DND-41 (cell line): ENCODE measurements at regions not wholly inside any gene's neighbourhood (a gene's known extent, or its start where the extent isn't known, plus 50 kb on each side); places are given as distances from the start of the nearest gene placed in this dataset.

Experiments
- ATAC-seq: fragments of 200-7000 bp; cut with Tn5 transposase; 3 replicates; pipeline ENCODE4 v1.9.1; 2021; ENCODE audit warnings: low read depth; ENCODE audit not compliant: insufficient read depth
- DNase-seq: peaks from one replicate; pipeline ENCODE4 v3.0.0-alpha.2; 2020
- H2AFZ ChIP-seq: 2 replicates; pipeline ENCODE4 v1.6.0; 2012; ENCODE audit warnings: low read depth, low read length
- H3K27ac ChIP-seq: 2 replicates; pipeline ENCODE4 v1.5.1; 2012; ENCODE audit warnings: low read length, inconsistent platforms
- H3K27me3 ChIP-seq: fragments of 200-600 bp; sonication (generic); 2 replicates; pipeline ENCODE4 v1.6.0; 2012; ENCODE audit warnings: low read length, mild to moderate bottlenecking, inconsistent platforms; ENCODE audit not compliant: insufficient read depth, poor library complexity
- H3K36me3 ChIP-seq: 2 replicates; pipeline ENCODE4 v1.5.1; 2012; ENCODE audit warnings: low read length, inconsistent platforms; ENCODE audit not compliant: insufficient read depth
- H3K4me1 ChIP-seq: 2 replicates; pipeline ENCODE4 v1.5.1; 2012; ENCODE audit warnings: mild to moderate bottlenecking, low read length; ENCODE audit not compliant: insufficient read depth
- H3K4me2 ChIP-seq: 2 replicates; pipeline ENCODE4 v1.6.0; 2012; ENCODE audit warnings: mild to moderate bottlenecking, moderate library complexity, low read length, inconsistent platforms; ENCODE audit not compliant: insufficient read depth
- H3K4me3 ChIP-seq, 2 experiments: fragments of 200-600 bp in 1 of 2; shearing (Covaris generic) in 1 of 2; 2 replicates each; pipeline ENCODE4 v1.5.1; 2012 to 2016; ENCODE audit warnings: inconsistent platforms in 2 of 2, low read length in 2 of 2, mild to moderate bottlenecking in 2 of 2, low read depth in 1 of 2, moderate library complexity in 1 of 2
- H3K79me2 ChIP-seq: 2 replicates; pipeline ENCODE4 v1.6.0; 2012; ENCODE audit warnings: low read length, inconsistent platforms; ENCODE audit not compliant: insufficient read depth
- H3K9ac ChIP-seq: 2 replicates; pipeline ENCODE4 v1.6.0; 2012; ENCODE audit warnings: low read depth, mild to moderate bottlenecking, inconsistent platforms, low read length, moderate library complexity
- H3K9me3 ChIP-seq: 2 replicates; pipeline ENCODE4 v1.5.1; 2012; ENCODE audit warnings: low read length, moderate library complexity, mild to moderate bottlenecking, inconsistent platforms; ENCODE audit not compliant: insufficient read depth, severe bottlenecking
- H4K20me1 ChIP-seq: 2 replicates; pipeline ENCODE4 v1.6.0; 2012; ENCODE audit warnings: low read length; ENCODE audit not compliant: insufficient read depth
- CTCF ChIP-seq: IDR thresholded peaks from 2 replicates; pipeline ENCODE4 v1.5.1; 2012; ENCODE audit warnings: borderline replicate concordance, low read length, moderate library complexity, mild to moderate bottlenecking; ENCODE audit not compliant: poor library complexity, severe bottlenecking; ENCODE audit errors: extremely low read depth
- EZH2 ChIP-seq: IDR thresholded peaks from 3 replicates; pipeline ENCODE4 v1.6.1; 2012; ENCODE audit warnings: borderline replicate concordance, low read depth, mild to moderate bottlenecking, moderate library complexity, low read length, inconsistent platforms; ENCODE audit not compliant: severe bottlenecking

- Histone ChIP-seq H3K79me2 (no peaks in the 10 kb centered on the region), H3K27me3 (peaks cover 3% of the 10 kb centered on the region), H3K27ac (no peak overlapping the region), H3K4me2 (no peak overlapping the region), H3K4me1 (no peaks in the 10 kb centered on the region), H3K9ac (no peak overlapping the region), H2AFZ (no peak overlapping the region), H4K20me1 (no peaks in the 10 kb centered on the region), H3K4me3 (no peak overlapping the region), H3K9me3 (no peaks in the 10 kb centered on the region), H3K36me3 (no peaks in the 10 kb centered on the region)
- ATAC-seq, result no peak
- TF ChIP-seq CTCF, result no peak
- TF ChIP-seq EZH2, result no peak
- DNase-seq, result no peak
Observed at GRCh38 chr17:72430611-72431432, 310.0 kb downstream of the SOX9 start.

- Histone ChIP-seq H3K9me3 (no peaks in the 10 kb centered on the region), H3K36me3 (no peaks in the 10 kb centered on the region), H3K9ac (no peak overlapping the region), H3K4me1 (no peaks in the 10 kb centered on the region), H3K4me3 (no peak overlapping the region), H2AFZ (no peak overlapping the region), H3K27ac (no peak overlapping the region), H4K20me1 (no peaks in the 10 kb centered on the region), H3K4me2 (no peak overlapping the region), H3K27me3 (peaks cover 3% of the 10 kb centered on the region), H3K79me2 (no peaks in the 10 kb centered on the region)
- ATAC-seq, result no peak
- TF ChIP-seq CTCF, result no peak
- TF ChIP-seq EZH2, result no peak
- no peak for DNase-seq
Observed at GRCh38 chr17:72432143-72432621, 311.4 kb downstream of the SOX9 start.

DNA sequence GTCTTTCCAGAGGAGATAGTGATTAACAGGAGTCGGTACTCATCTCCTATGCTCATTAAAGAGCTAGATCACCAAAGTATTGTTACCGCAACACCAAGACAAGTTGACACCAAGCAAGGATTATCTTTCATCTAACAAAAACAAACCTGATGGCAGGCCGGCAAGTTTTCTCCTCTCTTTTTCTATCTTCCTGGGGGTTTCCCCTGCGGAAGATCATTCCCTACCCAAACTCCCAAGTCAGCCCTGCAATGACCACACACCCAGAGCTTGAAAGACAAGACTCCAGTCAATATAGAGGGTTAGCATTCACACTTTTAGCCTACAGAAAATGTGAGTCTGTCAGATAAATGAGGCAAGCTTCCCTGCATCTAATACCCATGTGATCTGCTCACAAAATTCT lies 312.1 kb downstream of the SOX9 start:
- ATAC-seq, result no peak
- no peak for DNase-seq
- H3K27ac ChIP-seq, result no peak overlapping the region

More for the DNA sequence above, 312.1 kb downstream of the SOX9 start:
- Histone ChIP-seq H3K4me3 (no peak overlapping the region), H4K20me1 (no peaks in the 10 kb centered on the region), H3K27me3 (no peaks in the 10 kb centered on the region), H3K9me3 (no peaks in the 10 kb centered on the region), H2AFZ (no peak overlapping the region), H3K4me1 (no peaks in the 10 kb centered on the region), H3K79me2 (no peaks in the 10 kb centered on the region), H3K4me2 (no peak overlapping the region), H3K36me3 (no peaks in the 10 kb centered on the region), H3K9ac (no peak overlapping the region)
- TF ChIP-seq EZH2, result no peak
- TF ChIP-seq CTCF, result no peak
